Loucy (cell line): ENCODE measurements at regions not wholly inside any gene's neighbourhood (a gene's known extent, or its start where the extent isn't known, plus 50 kb on each side); places are given as distances from the start of the nearest gene placed in this dataset.

Experiments used
- EZH2phosphoT487 ChIP-seq: fragments of 200-600 bp; IDR thresholded peaks from 2 replicates; pipeline ENCODE4 v1.6.1; 2018; ENCODE audit warnings: antibody characterized with exemption, mild to moderate bottlenecking, moderate library complexity, borderline replicate concordance
- TF ChIP-seq, protein P1 (sequence below): fragments of 200-600 bp; sonication (generic); conservative IDR thresholded peaks from 2 replicates; pipeline ENCODE4 v1.5.1; 2014; ENCODE audit warnings: mild to moderate bottlenecking, antibody characterized with exemption, low read length

DNA sequence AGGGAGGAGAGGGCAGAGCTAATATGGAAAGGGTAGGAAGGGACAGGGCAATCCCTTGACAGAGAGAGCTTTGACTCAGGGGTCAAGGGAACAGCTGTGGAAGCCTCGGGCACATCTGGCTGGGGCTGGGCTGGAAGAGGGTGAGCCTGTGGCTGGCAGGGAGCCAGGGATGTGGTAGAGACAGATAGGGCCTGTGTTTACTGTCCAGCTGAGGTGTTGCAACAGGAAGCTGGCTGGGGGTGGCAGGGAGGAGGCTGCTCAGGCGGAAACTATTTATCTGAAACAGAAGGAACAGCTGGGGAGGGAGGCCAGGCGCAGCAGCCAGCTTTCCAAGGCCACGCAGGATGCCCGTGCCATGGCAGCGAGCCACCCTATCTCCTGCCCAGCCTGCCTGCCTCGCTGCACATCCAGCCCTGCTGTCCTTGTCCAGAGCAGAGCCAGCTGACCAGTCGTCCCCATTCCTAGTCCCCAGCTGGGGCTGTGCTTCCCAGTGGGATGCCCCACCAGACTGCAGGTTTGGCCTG, 264.7 kb downstream of the CYP26B1 start:
- TF ChIP-seq, protein P1, sequence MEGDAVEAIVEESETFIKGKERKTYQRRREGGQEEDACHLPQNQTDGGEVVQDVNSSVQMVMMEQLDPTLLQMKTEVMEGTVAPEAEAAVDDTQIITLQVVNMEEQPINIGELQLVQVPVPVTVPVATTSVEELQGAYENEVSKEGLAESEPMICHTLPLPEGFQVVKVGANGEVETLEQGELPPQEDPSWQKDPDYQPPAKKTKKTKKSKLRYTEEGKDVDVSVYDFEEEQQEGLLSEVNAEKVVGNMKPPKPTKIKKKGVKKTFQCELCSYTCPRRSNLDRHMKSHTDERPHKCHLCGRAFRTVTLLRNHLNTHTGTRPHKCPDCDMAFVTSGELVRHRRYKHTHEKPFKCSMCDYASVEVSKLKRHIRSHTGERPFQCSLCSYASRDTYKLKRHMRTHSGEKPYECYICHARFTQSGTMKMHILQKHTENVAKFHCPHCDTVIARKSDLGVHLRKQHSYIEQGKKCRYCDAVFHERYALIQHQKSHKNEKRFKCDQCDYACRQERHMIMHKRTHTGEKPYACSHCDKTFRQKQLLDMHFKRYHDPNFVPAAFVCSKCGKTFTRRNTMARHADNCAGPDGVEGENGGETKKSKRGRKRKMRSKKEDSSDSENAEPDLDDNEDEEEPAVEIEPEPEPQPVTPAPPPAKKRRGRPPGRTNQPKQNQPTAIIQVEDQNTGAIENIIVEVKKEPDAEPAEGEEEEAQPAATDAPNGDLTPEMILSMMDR, result no peak
- TF ChIP-seq EZH2phosphoT487, result no peak
